22Rv1 (cell line): ENCODE measurements at regions not wholly inside any gene's neighbourhood (a gene's known extent, or its start where the extent isn't known, plus 50 kb on each side); places are given as distances from the start of the nearest gene placed in this dataset.

Experiments used
- ZFX ChIP-seq: fragments of 450-650 bp; IDR thresholded peaks from 2 replicates; pipeline ENCODE4 v1.6.1; 2017; ENCODE audit warnings: antibody characterized with exemption, borderline replicate concordance
- TF ChIP-seq, protein P1 (sequence below): fragments of 450-650 bp; IDR thresholded peaks from 2 replicates; pipeline ENCODE4 v1.5.1; 2017; ENCODE audit warnings: mild to moderate bottlenecking

DNA sequence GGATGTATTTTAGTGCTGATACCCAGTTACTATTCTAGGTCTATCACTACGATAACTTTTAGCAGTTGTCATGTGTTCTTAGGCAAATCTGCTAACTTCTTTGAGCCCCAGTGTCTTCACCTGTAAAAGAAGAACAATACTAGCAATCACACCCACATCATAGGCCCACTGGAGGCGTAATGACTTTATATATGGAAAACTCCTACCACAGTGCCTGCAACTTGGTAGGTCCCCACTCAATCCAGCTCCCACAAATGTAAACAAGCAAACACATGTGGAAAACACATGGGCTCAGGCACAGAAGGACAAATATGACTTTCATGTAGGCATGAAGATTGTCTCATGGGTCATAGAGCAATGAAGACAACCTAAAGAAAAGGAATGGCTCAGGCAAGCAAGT, 115.8 kb downstream of the TBX19 start:
- TF ChIP-seq, protein P1, sequence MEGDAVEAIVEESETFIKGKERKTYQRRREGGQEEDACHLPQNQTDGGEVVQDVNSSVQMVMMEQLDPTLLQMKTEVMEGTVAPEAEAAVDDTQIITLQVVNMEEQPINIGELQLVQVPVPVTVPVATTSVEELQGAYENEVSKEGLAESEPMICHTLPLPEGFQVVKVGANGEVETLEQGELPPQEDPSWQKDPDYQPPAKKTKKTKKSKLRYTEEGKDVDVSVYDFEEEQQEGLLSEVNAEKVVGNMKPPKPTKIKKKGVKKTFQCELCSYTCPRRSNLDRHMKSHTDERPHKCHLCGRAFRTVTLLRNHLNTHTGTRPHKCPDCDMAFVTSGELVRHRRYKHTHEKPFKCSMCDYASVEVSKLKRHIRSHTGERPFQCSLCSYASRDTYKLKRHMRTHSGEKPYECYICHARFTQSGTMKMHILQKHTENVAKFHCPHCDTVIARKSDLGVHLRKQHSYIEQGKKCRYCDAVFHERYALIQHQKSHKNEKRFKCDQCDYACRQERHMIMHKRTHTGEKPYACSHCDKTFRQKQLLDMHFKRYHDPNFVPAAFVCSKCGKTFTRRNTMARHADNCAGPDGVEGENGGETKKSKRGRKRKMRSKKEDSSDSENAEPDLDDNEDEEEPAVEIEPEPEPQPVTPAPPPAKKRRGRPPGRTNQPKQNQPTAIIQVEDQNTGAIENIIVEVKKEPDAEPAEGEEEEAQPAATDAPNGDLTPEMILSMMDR: no peak
- no peak for TF ChIP-seq ZFX
